Caco-2 (cell line): ENCODE measurements at regions not wholly inside any gene's neighbourhood (a gene's known extent, or its start where the extent isn't known, plus 50 kb on each side); places are given as distances from the start of the nearest gene placed in this dataset.

Experiments used
- BruUV-seq: library from RNA; stranded (reverse); fragments of 400-500 nt; replicated peaks from 2 replicates; lab custom pipeline; 2021; lab: Mats Ljungman, UMichigan
- CTCF ChIA-PET: fragments of 300-600 bp; sonication (Branson Sonifier 250); formaldehyde crosslinking; loops from one replicate; lab custom pipeline; 2022; ENCODE audit warnings: antibody characterized with exemption; lab: Charles Lee
- POLR2A ChIA-PET: fragments of 300-600 bp; sonication (Branson Sonifier 250); formaldehyde crosslinking; loops from one replicate; lab custom pipeline; 2022; ENCODE audit warnings: antibody characterized with exemption; lab: Charles Lee
- DNase-seq, 2 experiments: peaks; one replicate each; pipeline versions ENCODE4 v3.0.0 to v3.0.0-alpha.2; 2020 to 2022
- H3K27me3 ChIP-seq: replicated peaks from 2 replicates; pipeline ENCODE4 v1.6.0; 2011; ENCODE audit warnings: low read length; ENCODE audit not compliant: control insufficient read depth, insufficient read depth
- H3K36me3 ChIP-seq: 2 replicates; pipeline ENCODE4 v1.5.1; 2011; ENCODE audit warnings: low read length; ENCODE audit not compliant: control insufficient read depth, insufficient read depth
- H3K4me1 ChIP-seq: fragments of 250-450 bp; sonication (Bioruptor Pico); 2 replicates; pipeline ENCODE4 v1.5.1; 2020; ENCODE audit warnings: mild to moderate bottlenecking
- H3K4me3 ChIP-seq: 2 replicates; pipeline ENCODE4 v1.5.1; 2011; ENCODE audit warnings: low read depth, mild to moderate bottlenecking, control low read depth, low read length
- H3K9me3 ChIP-seq: fragments of 250-450 bp; sonication (Bioruptor Pico); 2 replicates; pipeline ENCODE4 v1.5.1; 2020; ENCODE audit warnings: mild to moderate bottlenecking, moderate library complexity
- H3K27ac Mint-ChIP-seq: one replicate; pipeline ENCODE4 v1.8.0; 2022; ENCODE audit warnings: mixed read lengths; ENCODE audit not compliant: unreplicated experiment
- H3K27me3 Mint-ChIP-seq: one replicate; pipeline ENCODE4 v1.8.0; 2022; ENCODE audit warnings: mixed read lengths; ENCODE audit not compliant: insufficient read depth, unreplicated experiment
- H3K36me3 Mint-ChIP-seq: one replicate; pipeline ENCODE4 v1.8.0; 2022; ENCODE audit warnings: mild to moderate bottlenecking, mixed read lengths; ENCODE audit not compliant: insufficient read depth, unreplicated experiment
- H3K4me1 Mint-ChIP-seq: one replicate; pipeline ENCODE4 v1.8.0; 2022; ENCODE audit warnings: low read depth, mixed read lengths; ENCODE audit not compliant: unreplicated experiment
- H3K4me3 Mint-ChIP-seq: one replicate; pipeline ENCODE4 v1.8.0; 2022; ENCODE audit warnings: mild to moderate bottlenecking, moderate library complexity, mixed read lengths; ENCODE audit not compliant: unreplicated experiment
- H3K9me3 Mint-ChIP-seq: one replicate; pipeline ENCODE4 v1.8.0; 2022; ENCODE audit warnings: mixed read lengths; ENCODE audit not compliant: unreplicated experiment
- intact Hi-C: fragments of 100-400 bp; cut with micrococcal nuclease; formaldehyde crosslinking; loops from one replicate; pipeline ENCODE4 v1.10.0; 2022; ENCODE audit not compliant: unreplicated experiment
- TF ChIP-seq, protein P1 (sequence below), 2 experiments: fragments of 200-600 bp in 1 of 2; IDR thresholded peaks; 1 replicate in 1 of 2; 2 replicates in 1 of 2; pipeline versions ENCODE4 v1.5.1 to v1.8.0; 2011 to 2022; ENCODE audit warnings: antibody characterized with exemption in 1 of 2, control low read depth in 1 of 2, inconsistent platforms in 1 of 2, low read depth in 1 of 2, low read length in 1 of 2, mild to moderate bottlenecking in 1 of 2, moderate library complexity in 1 of 2; ENCODE audit not compliant: insufficient read depth in 1 of 2, severe bottlenecking in 1 of 2, unreplicated experiment in 1 of 2

DNA sequence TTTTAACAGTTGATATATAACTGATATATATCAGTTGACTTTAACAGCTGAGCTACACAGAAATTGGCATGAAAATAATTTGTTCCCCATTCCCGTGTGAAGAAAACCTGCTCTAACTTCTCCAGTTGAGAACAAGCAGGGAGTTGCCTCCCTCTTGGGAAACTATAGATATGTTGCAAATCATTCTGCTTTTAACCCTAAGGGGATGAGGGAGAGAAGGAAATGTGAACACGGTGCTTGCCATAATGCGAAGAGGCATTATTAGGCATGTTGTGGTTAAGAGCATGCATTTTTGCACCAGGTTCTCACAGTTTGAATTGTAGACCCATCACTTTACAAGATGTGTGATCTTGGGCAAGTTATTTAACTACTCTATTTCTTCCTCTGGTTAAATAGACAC is 453.7 kb downstream of the TENT5A start:
- H3K36me3 Mint-ChIP-seq, result no peaks in the 10 kb centered on the region
- H3K4me1 Mint-ChIP-seq, result no peaks in the 10 kb centered on the region
- no peaks in the 10 kb centered on the region for H3K9me3 Mint-ChIP-seq
- no peak for DNase-seq
- no peak overlapping the region for H3K27ac Mint-ChIP-seq
- Histone ChIP-seq H3K4me3 (no peak overlapping the region), H3K36me3 (no peaks in the 10 kb centered on the region), H3K4me1 (no peaks in the 10 kb centered on the region), H3K9me3 (no peaks in the 10 kb centered on the region), H3K27me3 (no peaks in the 10 kb centered on the region)
- intact Hi-C loops, result no loop called here
- TF ChIP-seq, protein P1, sequence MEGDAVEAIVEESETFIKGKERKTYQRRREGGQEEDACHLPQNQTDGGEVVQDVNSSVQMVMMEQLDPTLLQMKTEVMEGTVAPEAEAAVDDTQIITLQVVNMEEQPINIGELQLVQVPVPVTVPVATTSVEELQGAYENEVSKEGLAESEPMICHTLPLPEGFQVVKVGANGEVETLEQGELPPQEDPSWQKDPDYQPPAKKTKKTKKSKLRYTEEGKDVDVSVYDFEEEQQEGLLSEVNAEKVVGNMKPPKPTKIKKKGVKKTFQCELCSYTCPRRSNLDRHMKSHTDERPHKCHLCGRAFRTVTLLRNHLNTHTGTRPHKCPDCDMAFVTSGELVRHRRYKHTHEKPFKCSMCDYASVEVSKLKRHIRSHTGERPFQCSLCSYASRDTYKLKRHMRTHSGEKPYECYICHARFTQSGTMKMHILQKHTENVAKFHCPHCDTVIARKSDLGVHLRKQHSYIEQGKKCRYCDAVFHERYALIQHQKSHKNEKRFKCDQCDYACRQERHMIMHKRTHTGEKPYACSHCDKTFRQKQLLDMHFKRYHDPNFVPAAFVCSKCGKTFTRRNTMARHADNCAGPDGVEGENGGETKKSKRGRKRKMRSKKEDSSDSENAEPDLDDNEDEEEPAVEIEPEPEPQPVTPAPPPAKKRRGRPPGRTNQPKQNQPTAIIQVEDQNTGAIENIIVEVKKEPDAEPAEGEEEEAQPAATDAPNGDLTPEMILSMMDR (IDR thresholded peaks at IDR 0.05; ENCODE audit: insufficient read depth in 1 of 2, low read depth in 1 of 2, low read length in 1 of 2, severe bottlenecking in 1 of 2, unreplicated experiment in 1 of 2), result no peak
- CTCF ChIA-PET, result no interaction called here
- H3K4me3 Mint-ChIP-seq, result no peak overlapping the region
- no peaks in the 10 kb centered on the region for H3K27me3 Mint-ChIP-seq
- BruUV-seq, result no TSS peak
- POLR2A ChIA-PET, result no interaction called here

DNA sequence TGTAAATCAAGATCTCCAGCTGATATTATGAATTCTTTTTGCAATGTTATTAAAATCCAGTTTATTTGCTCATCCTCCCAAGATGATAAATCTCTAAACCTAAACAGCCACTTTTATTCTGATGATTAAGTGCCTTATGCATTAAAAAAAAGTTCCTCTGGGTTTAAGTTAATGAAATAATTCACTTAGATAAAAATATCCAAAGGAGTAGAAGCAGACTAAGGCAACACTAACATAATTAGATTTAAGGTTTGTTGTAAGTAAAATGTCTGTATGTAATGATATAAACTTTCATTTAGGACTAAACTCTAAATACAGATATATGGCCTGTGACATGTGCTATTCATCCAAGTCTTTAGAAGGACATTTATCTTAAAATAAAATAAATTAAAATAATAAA is 457.2 kb downstream of the TENT5A start:
- TF ChIP-seq, protein P1 (IDR thresholded peaks at IDR 0.05; ENCODE audit: insufficient read depth in 1 of 2, low read depth in 1 of 2, low read length in 1 of 2, severe bottlenecking in 1 of 2, unreplicated experiment in 1 of 2), result no peak
- Mint-ChIP-seq H3K4me1 (no peaks in the 10 kb centered on the region), H3K4me3 (no peak overlapping the region), H3K36me3 (no peaks in the 10 kb centered on the region), H3K27ac (no peak overlapping the region), H3K27me3 (no peaks in the 10 kb centered on the region), H3K9me3 (no peaks in the 10 kb centered on the region)
- Histone ChIP-seq H3K27me3 (no peaks in the 10 kb centered on the region), H3K36me3 (no peaks in the 10 kb centered on the region), H3K9me3 (no peaks in the 10 kb centered on the region), H3K4me1 (no peaks in the 10 kb centered on the region), H3K4me3 (no peak overlapping the region)
- no TSS peak for BruUV-seq
- no peak for DNase-seq
- CTCF ChIA-PET, result no interaction called here
- POLR2A ChIA-PET, result no interaction called here
- intact Hi-C loops, result no loop called here

- TF ChIP-seq, protein P1 (IDR thresholded peaks at IDR 0.05; ENCODE audit: insufficient read depth in 1 of 2, low read depth in 1 of 2, low read length in 1 of 2, severe bottlenecking in 1 of 2, unreplicated experiment in 1 of 2), result no peak
- POLR2A ChIA-PET, result no interaction called here
- no peaks in the 10 kb centered on the region for H3K9me3 Mint-ChIP-seq
- no peak for DNase-seq
- Histone ChIP-seq H3K27me3 (no peaks in the 10 kb centered on the region), H3K36me3 (no peaks in the 10 kb centered on the region), H3K4me1 (no peaks in the 10 kb centered on the region), H3K9me3 (no peaks in the 10 kb centered on the region), H3K4me3 (no peak overlapping the region)
- no TSS peak for BruUV-seq
- H3K4me3 Mint-ChIP-seq, result no peak overlapping the region
- H3K36me3 Mint-ChIP-seq, result no peaks in the 10 kb centered on the region
- H3K4me1 Mint-ChIP-seq, result no peaks in the 10 kb centered on the region
- CTCF ChIA-PET, result no interaction called here
- no peak overlapping the region for H3K27ac Mint-ChIP-seq
- H3K27me3 Mint-ChIP-seq, result no peaks in the 10 kb centered on the region
- intact Hi-C loops, result no loop called here
Observed at GRCh38 chr6:81293896-81294295, 458.6 kb downstream of the TENT5A start.
